GM23338 (cell line): ENCODE measurements at regions not wholly inside any gene's neighbourhood (a gene's known extent, or its start where the extent isn't known, plus 50 kb on each side); places are given as distances from the start of the nearest gene placed in this dataset.
"Not testable (repeated sequence)": the region's sequence is repeated elsewhere in the genome, so short reads cannot be mapped to it uniquely, and the experiment has no call there.

ENCODE experiments used
- ATAC-seq: fragments of 200-7000 bp; cut with Tn5 transposase; 3 replicates; pipeline ENCODE4 v1.9.1; 2020
- DNase-seq: peaks from one replicate; pipeline ENCODE4 v3.0.0-alpha.2; 2015; ENCODE audit warnings: low spot score
- H2AFZ ChIP-seq: fragments of 200-600 bp; sonication (generic); 2 replicates; pipeline ENCODE4 v1.8.0; 2016; ENCODE audit warnings: antibody characterized with exemption, mild to moderate bottlenecking, moderate library complexity
- H3F3A ChIP-seq: fragments of 200-600 bp; sonication (generic); replicated peaks from 2 replicates; pipeline ENCODE4 v1.8.0; 2017; ENCODE audit warnings: antibody characterized with exemption, mixed run types, low read depth
- H3K27ac ChIP-seq: fragments of 200-600 bp; sonication (generic); 2 replicates; pipeline ENCODE4 v1.6.1; 2016; ENCODE audit warnings: low read depth
- H3K27me3 ChIP-seq: fragments of 200-600 bp; sonication (generic); 2 replicates; pipeline ENCODE4 v1.8.0; 2016; ENCODE audit warnings: mild to moderate bottlenecking, mixed run types, moderate library complexity; ENCODE audit not compliant: insufficient read depth
- H3K36me3 ChIP-seq: fragments of 200-600 bp; sonication (generic); 2 replicates; pipeline ENCODE4 v1.8.0; 2016; ENCODE audit warnings: mild to moderate bottlenecking; ENCODE audit not compliant: insufficient read depth
- H3K4me1 ChIP-seq: fragments of 200-600 bp; sonication (generic); 2 replicates; pipeline ENCODE4 v1.8.0; 2016; ENCODE audit warnings: mild to moderate bottlenecking, moderate library complexity; ENCODE audit not compliant: insufficient read depth
- H3K4me2 ChIP-seq: fragments of 200-600 bp; sonication (generic); 2 replicates; pipeline ENCODE4 v1.7.1; 2017; ENCODE audit warnings: mixed run types
- H3K4me3 ChIP-seq: fragments of 200-600 bp; sonication (generic); 2 replicates; pipeline ENCODE4 v1.6.1; 2016; ENCODE audit warnings: mixed run types
- H3K79me2 ChIP-seq: fragments of 200-600 bp; sonication (generic); replicated peaks from 2 replicates; pipeline ENCODE4 v1.8.0; 2017; ENCODE audit warnings: mild to moderate bottlenecking; ENCODE audit not compliant: insufficient read depth
- H3K9me2 ChIP-seq: fragments of 200-600 bp; sonication (generic); 2 replicates; pipeline ENCODE4 v1.8.0; 2017; ENCODE audit not compliant: insufficient read depth
- H4K20me1 ChIP-seq: fragments of 200-600 bp; sonication (generic); replicated peaks from 2 replicates; pipeline ENCODE4 v1.8.0; 2017; ENCODE audit warnings: mild to moderate bottlenecking; ENCODE audit not compliant: insufficient read depth
- H3K27ac Mint-ChIP-seq: 2 replicates; pipeline ENCODE4 v1.8.0; 2020; ENCODE audit warnings: inconsistent platforms, mild to moderate bottlenecking, moderate library complexity, mixed read lengths
- H3K27me3 Mint-ChIP-seq: 3 replicates; pipeline ENCODE4 v1.8.0; 2022; ENCODE audit warnings: low read depth, mild to moderate bottlenecking, moderate library complexity, mixed read lengths, inconsistent platforms; ENCODE audit not compliant: insufficient read depth, poor library complexity
- H3K36me3 Mint-ChIP-seq: 3 replicates; pipeline ENCODE4 v1.8.0; 2021; ENCODE audit warnings: low read depth, mild to moderate bottlenecking, inconsistent platforms, moderate library complexity, mixed read lengths
- H3K4me1 Mint-ChIP-seq: 3 replicates; pipeline ENCODE4 v1.8.0; 2020; ENCODE audit warnings: mild to moderate bottlenecking, inconsistent platforms, mixed read lengths
- H3K4me3 Mint-ChIP-seq: 3 replicates; pipeline ENCODE4 v1.8.0; 2021; ENCODE audit warnings: moderate library complexity, mild to moderate bottlenecking, inconsistent platforms, mixed read lengths
- H3K9me3 Mint-ChIP-seq: 3 replicates; pipeline ENCODE4 v1.8.0; 2020; ENCODE audit warnings: moderate library complexity, mild to moderate bottlenecking, inconsistent platforms, mixed read lengths
- CTCF ChIP-seq, 2 experiments: fragments of 200-600 bp in 1 of 2; sonication (generic) in 1 of 2; conservative IDR thresholded peaks; 2 replicates each; pipeline versions ENCODE4 v1.5.1 to v1.6.1; 2016 to 2017; ENCODE audit warnings: antibody characterized with exemption in 2 of 2, low read depth in 2 of 2, mild to moderate bottlenecking in 2 of 2, moderate library complexity in 1 of 2

DNA sequence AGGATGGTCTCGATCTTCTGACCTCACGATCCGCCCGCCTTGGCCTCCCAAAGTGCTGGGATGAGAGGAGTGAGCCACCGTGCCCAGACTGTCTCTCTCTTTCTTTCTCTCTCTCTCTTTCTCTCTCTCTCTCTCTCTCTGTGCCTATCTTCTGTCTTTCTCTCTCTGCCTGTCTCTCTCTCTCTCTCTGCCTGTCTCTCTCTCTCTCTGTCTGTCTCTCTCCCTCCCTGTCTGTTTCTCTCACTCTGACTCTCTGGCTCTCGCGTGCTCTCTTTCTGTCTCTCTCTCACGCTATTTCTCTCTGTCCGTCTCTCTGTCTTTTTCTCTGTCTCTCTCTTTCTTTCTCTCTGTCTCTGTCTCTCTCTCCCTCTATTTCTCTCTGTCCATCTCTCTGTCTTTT, 3911.2 kb upstream of the OR11H1 start (continued):
- no peak for TF ChIP-seq CTCF (conservative IDR thresholded peaks at IDR 0.05; ENCODE audit: low read depth in 2 of 2)

- Mint-ChIP-seq H3K9me3 (peaks cover 100% of the 10 kb centered on the region), H3K36me3 (peaks cover 84% of the 10 kb centered on the region), H3K27me3 (peaks cover 41% of the 10 kb centered on the region)
- not testable (repeated sequence) for H3K79me2 ChIP-seq, H3K27me3 ChIP-seq, DNase-seq, H3K4me3 Mint-ChIP-seq, H4K20me1 ChIP-seq, H3K4me1 ChIP-seq, H3F3A ChIP-seq, H3K4me1 Mint-ChIP-seq, H3K27ac Mint-ChIP-seq, H3K4me3 ChIP-seq, H3K9me2 ChIP-seq, H3K4me2 ChIP-seq, H3K27ac ChIP-seq, H2AFZ ChIP-seq, ATAC-seq, H3K36me3 ChIP-seq
Measured at GRCh38 chr22:11618322-11618662, 3909.7 kb upstream of the OR11H1 start.

GRCh38 chr22:11618688-11619087, 3909.3 kb upstream of the OR11H1 start:
- H3K27ac Mint-ChIP-seq, H3K27me3 ChIP-seq, ATAC-seq, H3K4me3 ChIP-seq, H3F3A ChIP-seq, H3K4me1 Mint-ChIP-seq, H3K79me2 ChIP-seq, H3K4me3 Mint-ChIP-seq, H3K36me3 ChIP-seq, DNase-seq, H2AFZ ChIP-seq, H4K20me1 ChIP-seq, H3K4me1 ChIP-seq, H3K9me2 ChIP-seq, H3K27ac ChIP-seq, H3K4me2 ChIP-seq: not testable (repeated sequence)
- peaks cover 82% of the 10 kb centered on the region for H3K36me3 Mint-ChIP-seq
- H3K27me3 Mint-ChIP-seq, result peaks cover 41% of the 10 kb centered on the region
- H3K9me3 Mint-ChIP-seq, result peaks cover 100% of the 10 kb centered on the region

DNA sequence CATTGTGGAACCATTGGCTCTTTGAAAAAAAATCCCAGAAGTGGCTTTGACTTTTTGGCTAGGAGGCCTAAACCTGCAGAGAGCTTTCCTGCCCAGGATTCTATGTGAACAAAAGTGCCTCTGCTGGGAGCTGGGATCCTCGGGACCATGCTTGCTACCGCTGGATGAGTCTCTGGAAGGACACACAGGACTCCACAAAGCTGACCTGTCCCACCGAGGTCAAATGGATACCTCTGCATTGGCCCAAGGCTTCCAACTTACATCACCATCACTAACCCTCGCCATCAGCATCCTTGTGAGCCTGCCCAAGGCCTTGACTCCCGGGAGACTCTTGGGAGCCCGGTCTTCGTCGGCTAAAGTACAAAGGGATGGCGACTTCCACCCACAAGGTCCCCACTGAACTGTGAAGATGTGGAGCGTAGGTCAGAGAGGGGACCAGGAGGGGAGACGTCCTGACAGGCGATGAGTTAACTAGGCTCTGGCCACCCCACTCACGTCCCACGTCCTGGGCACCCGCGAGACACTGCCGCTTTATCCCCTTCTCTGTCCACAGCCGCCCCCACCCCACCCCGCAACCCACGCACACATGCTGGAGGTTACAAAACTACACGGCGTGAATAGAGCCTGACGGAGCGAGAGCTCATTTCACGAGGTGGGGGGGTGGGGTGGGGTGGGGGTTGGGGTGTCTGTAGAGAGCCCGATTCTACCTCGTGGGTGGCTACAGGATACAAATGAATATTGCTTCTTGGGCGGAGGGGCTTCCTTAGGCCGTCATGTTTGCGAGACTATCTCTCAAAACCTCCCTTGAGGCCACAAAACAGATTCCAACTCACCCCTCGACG, 3906.8 kb upstream of the OR11H1 start:
- H3K4me2 ChIP-seq, H3K27ac Mint-ChIP-seq, H3K27me3 ChIP-seq, H3K4me1 Mint-ChIP-seq, H3K9me2 ChIP-seq, H3F3A ChIP-seq, ATAC-seq, H3K27ac ChIP-seq, DNase-seq, H2AFZ ChIP-seq, H4K20me1 ChIP-seq, H3K79me2 ChIP-seq, H3K4me3 ChIP-seq, H3K4me3 Mint-ChIP-seq, H3K4me1 ChIP-seq: not testable (repeated sequence)
- H3K36me3 ChIP-seq, result peaks cover 18% of the 10 kb centered on the region
- Mint-ChIP-seq H3K9me3 (peaks cover 100% of the 10 kb centered on the region), H3K27me3 (peaks cover 33% of the 10 kb centered on the region), H3K36me3 (peaks cover 77% of the 10 kb centered on the region)

- not testable (repeated sequence) for H2AFZ ChIP-seq, H3K27ac Mint-ChIP-seq, H3K4me1 ChIP-seq, H3K4me3 Mint-ChIP-seq, H3K4me3 ChIP-seq, H3K27me3 ChIP-seq, H3K27ac ChIP-seq, ATAC-seq, H3K4me2 ChIP-seq, H4K20me1 ChIP-seq, DNase-seq, H3K79me2 ChIP-seq, H3K4me1 Mint-ChIP-seq, H3F3A ChIP-seq, H3K9me2 ChIP-seq
- H3K36me3 ChIP-seq, result peaks cover 18% of the 10 kb centered on the region
- Mint-ChIP-seq H3K9me3 (peaks cover 100% of the 10 kb centered on the region), H3K27me3 (peaks cover 34% of the 10 kb centered on the region), H3K36me3 (peaks cover 69% of the 10 kb centered on the region)
Measured at GRCh38 chr22:11622774-11623173, 3905.2 kb upstream of the OR11H1 start.

DNA sequence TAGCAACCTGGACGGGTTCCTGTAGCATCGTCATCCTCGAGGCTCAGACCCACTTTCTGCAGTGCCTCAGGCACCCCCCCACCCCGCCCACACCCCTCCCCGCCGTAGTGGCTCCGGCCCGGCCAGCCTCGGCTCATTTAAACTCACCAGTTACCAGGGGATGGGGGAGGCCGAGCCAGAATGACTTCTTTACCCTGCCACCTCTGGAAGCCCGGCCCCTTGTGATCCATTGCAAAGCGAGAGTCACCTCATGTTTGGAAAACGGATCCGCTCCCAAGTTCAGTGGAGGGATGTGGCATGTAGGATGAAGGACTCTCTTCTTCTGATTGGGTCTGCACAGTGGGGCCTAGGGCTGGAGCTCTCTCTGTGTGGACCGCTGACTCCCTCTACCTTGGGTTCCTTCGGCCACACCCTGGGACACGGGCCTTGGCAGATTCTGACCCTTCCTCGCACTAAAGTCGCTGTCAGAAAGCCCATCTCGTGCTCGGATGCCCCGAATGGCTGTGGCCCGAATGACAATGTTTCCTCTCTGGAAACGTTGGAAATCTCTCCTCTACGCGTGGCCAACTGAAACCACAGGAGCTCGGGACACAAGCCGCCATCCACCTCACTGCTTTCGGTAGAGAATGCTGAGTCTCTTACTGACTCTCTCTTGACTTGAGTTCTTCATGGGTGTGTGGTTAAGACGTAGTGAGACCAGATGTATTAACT, 3902.1 kb upstream of the OR11H1 start:
- H3K27ac Mint-ChIP-seq, H3K4me1 ChIP-seq, H3K4me2 ChIP-seq, H4K20me1 ChIP-seq, H3K27me3 ChIP-seq, ATAC-seq, H3K4me3 ChIP-seq, H3K4me3 Mint-ChIP-seq, H2AFZ ChIP-seq, DNase-seq, H3K4me1 Mint-ChIP-seq, H3K9me2 ChIP-seq, H3F3A ChIP-seq, H3K79me2 ChIP-seq, H3K27ac ChIP-seq: not testable (repeated sequence)
- Mint-ChIP-seq H3K36me3 (peaks cover 57% of the 10 kb centered on the region), H3K9me3 (peaks cover 97% of the 10 kb centered on the region), H3K27me3 (peaks cover 28% of the 10 kb centered on the region)
- H3K36me3 ChIP-seq, result peaks cover 15% of the 10 kb centered on the region; the same call in 1 of the 2 replicates
